ENCODE measurements at regions not wholly inside any gene's neighbourhood (a gene's known extent, or its start where the extent isn't known, plus 50 kb on each side); places are given as distances from the start of the nearest gene placed in this dataset.

GRCh38 chr5:160926428-160926827, 74.4 kb upstream of the ATP10B start:
- no peak overlapping the region for H2AFZ ChIP-seq (ENCODE audit: control insufficient read depth, low read depth, low read length)
- DNase-seq (ENCODE audit: low read depth, low spot score) (no peak), FAIRE-seq (no peak), ATAC-seq (no peak)
- ChIA-PET RAD21 (ENCODE audit: unreplicated experiment) (no interaction called here), SMC1A (ENCODE audit: uncharacterized antibody, unreplicated experiment) (no interaction called here), CTCF (no interaction called here), POLR2A (no interaction called here)
- no peaks in the 10 kb centered on the region for H3K9me3 ChIP-seq (replicated peaks; ENCODE audit: control insufficient read depth, insufficient read depth, low read length)
- BruUV-seq (replicated peaks) = no TSS peak
- no peak overlapping the region for H3K9ac ChIP-seq (ENCODE audit: control insufficient read depth, insufficient read depth, low read length)
- intact Hi-C loops (cut with micrococcal nuclease; ENCODE audit: unreplicated experiment) = no loop called here
- no peak for TF ChIP-seq RELB (IDR thresholded peaks at IDR 0.05; ENCODE audit: low read depth)
- TF ChIP-seq CEBPZ (IDR thresholded peaks at IDR 0.05; ENCODE audit: low read depth, low read length) = no peak
- no peaks in the 10 kb centered on the region for H3K4me1 ChIP-seq (ENCODE audit: control insufficient read depth, insufficient read depth, low read length)
- in situ Hi-C loops (cut with MboI) = no loop called here
- H4K20me1 ChIP-seq (ENCODE audit: control insufficient read depth, insufficient read depth) = no peaks in the 10 kb centered on the region
- H3K4me2 ChIP-seq (ENCODE audit: control insufficient read depth, insufficient read depth) = no peak overlapping the region
- 3% methylated on average over 6 of the region's 6 CpGs for WGBS (ENCODE audit: insufficient coverage, insufficient replicate concordance, low lambda C conversion rate, missing lambda C conversion rate)
- H3K27me3 ChIP-seq (replicated peaks in 1 of 2; ENCODE audit: control insufficient read depth in 2 of 2, insufficient read depth in 2 of 2, low read length in 1 of 2) = no peaks in the 10 kb centered on the region
- no peak overlapping the region for H3K4me3 ChIP-seq
- H3K79me2 ChIP-seq (ENCODE audit: control insufficient read depth, insufficient read depth, low read length) = no peaks in the 10 kb centered on the region
- no peaks in the 10 kb centered on the region for H3K36me3 ChIP-seq (ENCODE audit: control insufficient read depth in 2 of 2, insufficient read depth in 2 of 2, low read length in 1 of 2)
- H3K27ac ChIP-seq (ENCODE audit: control insufficient read depth, insufficient read depth) = no peak overlapping the region

DNA sequence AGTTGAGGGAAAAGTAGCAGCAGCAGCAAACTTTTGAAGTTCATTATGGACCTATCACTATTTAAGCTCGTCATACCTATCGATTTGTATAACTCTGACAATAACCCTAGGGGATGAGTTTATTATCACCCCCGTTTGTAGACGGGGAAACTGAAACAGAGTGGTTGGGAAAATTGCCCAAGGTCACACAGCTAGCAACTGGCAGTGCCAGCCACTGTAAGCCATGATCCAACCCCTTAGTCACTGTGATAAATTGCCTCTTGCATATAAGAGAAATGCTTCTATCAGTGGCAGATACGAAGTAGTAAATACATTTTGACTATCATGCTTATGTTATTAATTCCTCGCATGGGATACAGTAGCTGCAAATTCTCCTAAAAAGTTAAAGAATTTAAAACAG, 73.3 kb upstream of the ATP10B start:
- FAIRE-seq (no peak), DNase-seq (ENCODE audit: low read depth, low spot score) (no peak), ATAC-seq (no peak)
- Histone ChIP-seq H3K27ac (ENCODE audit: control insufficient read depth, insufficient read depth) (no peak overlapping the region), H3K4me2 (ENCODE audit: control insufficient read depth, insufficient read depth) (no peak overlapping the region), H4K20me1 (ENCODE audit: control insufficient read depth, insufficient read depth) (no peaks in the 10 kb centered on the region), H3K4me1 (ENCODE audit: control insufficient read depth, insufficient read depth, low read length) (no peaks in the 10 kb centered on the region), H3K9ac (ENCODE audit: control insufficient read depth, insufficient read depth, low read length) (no peak overlapping the region), H3K9me3 (replicated peaks; ENCODE audit: control insufficient read depth, insufficient read depth, low read length) (no peaks in the 10 kb centered on the region), H2AFZ (ENCODE audit: control insufficient read depth, low read depth, low read length) (no peak overlapping the region), H3K4me3 (no peak overlapping the region), H3K36me3 (ENCODE audit: control insufficient read depth in 2 of 2, insufficient read depth in 2 of 2, low read length in 1 of 2) (no peaks in the 10 kb centered on the region), H3K27me3 (replicated peaks in 1 of 2; ENCODE audit: control insufficient read depth in 2 of 2, insufficient read depth in 2 of 2, low read length in 1 of 2) (no peaks in the 10 kb centered on the region), H3K79me2 (ENCODE audit: control insufficient read depth, insufficient read depth, low read length) (no peaks in the 10 kb centered on the region)
- no TSS peak for BruUV-seq (replicated peaks)
- TF ChIP-seq CHD2 (IDR thresholded peaks at IDR 0.05; ENCODE audit: borderline replicate concordance, low read depth, low read length) (no peak), PML (IDR thresholded peaks at IDR 0.05; ENCODE audit: low read length) (no peak), SMAD1 (IDR thresholded peaks at IDR 0.05; ENCODE audit: low read depth, partially characterized antibody) (no peak), CREM (IDR thresholded peaks at IDR 0.05; ENCODE audit: low read depth) (no peak), ZNF207 (IDR thresholded peaks at IDR 0.05; ENCODE audit: borderline replicate concordance) (no peak), SUPT20H (IDR thresholded peaks at IDR 0.05; ENCODE audit: borderline replicate concordance, control insufficient read depth, low read depth, low read length) (no peak), NBN (IDR thresholded peaks at IDR 0.05) (no peak), STAT1 (conservative IDR thresholded peaks at IDR 0.05) (no peak), RELA (IDR thresholded peaks at IDR 0.05; ENCODE audit: borderline replicate concordance, partially characterized antibody) (no peak), SMC3 (IDR thresholded peaks at IDR 0.05; ENCODE audit: borderline replicate concordance, low read length) (no peak), IKZF1 (conservative IDR thresholded peaks at IDR 0.05) (no peak)
- ChIA-PET RAD21 (ENCODE audit: unreplicated experiment) (no interaction called here), CTCF (no interaction called here), POLR2A (no interaction called here), SMC1A (ENCODE audit: uncharacterized antibody, unreplicated experiment) (no interaction called here)
- in situ Hi-C loops (cut with MboI) (no loop called here), intact Hi-C loops (cut with micrococcal nuclease; ENCODE audit: unreplicated experiment) (no loop called here)
- 0% methylated on average over 6 of the region's 6 CpGs for WGBS (ENCODE audit: insufficient coverage, insufficient replicate concordance, low lambda C conversion rate, missing lambda C conversion rate)

Data from GM12878 (cell line).